H9 (cell line): ENCODE measurements at regions not wholly inside any gene's neighbourhood (a gene's known extent, or its start where the extent isn't known, plus 50 kb on each side); places are given as distances from the start of the nearest gene placed in this dataset.

ENCODE experiments used
- DNase-seq: peaks from one replicate; pipeline ENCODE4 v3.0.0-alpha.2; 2017
- H2AFZ ChIP-seq: one replicate; pipeline ENCODE4 v1.6.1; 2013; ENCODE audit warnings: mild to moderate bottlenecking, low read length, control low read depth, moderate library complexity
- H2AK5ac ChIP-seq: 2 replicates; pipeline ENCODE4 v1.6.1; 2013; ENCODE audit warnings: low read length, control low read depth, mixed read lengths; ENCODE audit not compliant: insufficient read length
- H2BK120ac ChIP-seq: one replicate; pipeline ENCODE4 v1.6.1; 2013; ENCODE audit warnings: low read depth, mild to moderate bottlenecking, low read length, control low read depth, inconsistent platforms; ENCODE audit not compliant: poor library complexity, severe bottlenecking
- H2BK12ac ChIP-seq: 2 replicates; pipeline ENCODE4 v1.6.1; 2013; ENCODE audit warnings: low read length, control low read depth, mixed read lengths, low read depth; ENCODE audit not compliant: insufficient read length
- H2BK15ac ChIP-seq: 2 replicates; pipeline ENCODE4 v1.6.1; 2013; ENCODE audit warnings: low read depth, low read length, control low read depth
- H2BK20ac ChIP-seq: one replicate; pipeline ENCODE4 v1.6.1; 2013; ENCODE audit warnings: low read depth, mild to moderate bottlenecking, low read length, control low read depth, inconsistent platforms; ENCODE audit not compliant: poor library complexity, severe bottlenecking
- H2BK5ac ChIP-seq: 2 replicates; pipeline ENCODE4 v1.6.1; 2013; ENCODE audit warnings: low read length, control low read depth, mixed read lengths; ENCODE audit not compliant: insufficient read length
- H3K14ac ChIP-seq: 2 replicates; pipeline ENCODE4 v1.6.1; 2013; ENCODE audit warnings: low read length, control low read depth; ENCODE audit not compliant: insufficient read depth
- H3K18ac ChIP-seq: 2 replicates; pipeline ENCODE4 v1.6.1; 2013; ENCODE audit warnings: low read depth, mild to moderate bottlenecking, mixed read lengths, low read length, control low read depth; ENCODE audit not compliant: insufficient read length
- H3K23ac ChIP-seq: 2 replicates; pipeline ENCODE4 v1.6.1; 2013; ENCODE audit warnings: low read length, control low read depth, mixed read lengths, low read depth; ENCODE audit not compliant: insufficient read length
- H3K23me2 ChIP-seq: 2 replicates; pipeline ENCODE4 v1.6.1; 2013; ENCODE audit warnings: low read depth, mild to moderate bottlenecking, mixed read lengths, low read length, control low read depth; ENCODE audit not compliant: insufficient read length, poor library complexity, severe bottlenecking
- H3K27ac ChIP-seq: 2 replicates; pipeline ENCODE4 v1.5.1; 2013; ENCODE audit warnings: low read length, control low read depth, mixed read lengths, low read depth; ENCODE audit not compliant: insufficient read length
- H3K27me3 ChIP-seq: 2 replicates; pipeline ENCODE4 v1.6.1; 2013; ENCODE audit warnings: low read length, control low read depth, inconsistent platforms; ENCODE audit not compliant: insufficient read depth
- H3K4ac ChIP-seq: 2 replicates; pipeline ENCODE4 v1.6.1; 2013; ENCODE audit warnings: low read depth, mild to moderate bottlenecking, control low read depth, inconsistent platforms, low read length, moderate library complexity
- H3K4me1 ChIP-seq: 2 replicates; pipeline ENCODE4 v1.6.1; 2013; ENCODE audit warnings: low read length, control low read depth, inconsistent platforms; ENCODE audit not compliant: insufficient read depth
- H3K4me2 ChIP-seq: 2 replicates; pipeline ENCODE4 v1.6.1; 2013; ENCODE audit warnings: low read length, control low read depth, mixed read lengths; ENCODE audit not compliant: insufficient read length, insufficient read depth
- H3K56ac ChIP-seq: 2 replicates; pipeline ENCODE4 v1.6.1; 2013; ENCODE audit warnings: low read depth, mild to moderate bottlenecking, mixed read lengths, low read length, control low read depth; ENCODE audit not compliant: insufficient read length
- H3K79me1 ChIP-seq: 2 replicates; pipeline ENCODE4 v1.6.1; 2013; ENCODE audit warnings: low read depth, mild to moderate bottlenecking, moderate library complexity, low read length, control low read depth, inconsistent platforms; ENCODE audit not compliant: insufficient read depth, poor library complexity, severe bottlenecking
- H3K79me2 ChIP-seq: 2 replicates; pipeline ENCODE4 v1.6.1; 2013; ENCODE audit warnings: low read length, control low read depth, inconsistent platforms; ENCODE audit not compliant: insufficient read depth
- H3K9ac ChIP-seq: 2 replicates; pipeline ENCODE4 v1.6.1; 2013; ENCODE audit warnings: low read length, control low read depth, mixed read lengths; ENCODE audit not compliant: insufficient read length; ENCODE audit errors: extremely low read depth
- H3K9me3 ChIP-seq: one replicate; pipeline ENCODE4 v1.6.1; 2013; ENCODE audit warnings: low read depth, low read length, inconsistent platforms; ENCODE audit not compliant: control insufficient read depth
- H3T11ph ChIP-seq: one replicate; pipeline ENCODE4 v1.6.1; 2013; ENCODE audit warnings: mild to moderate bottlenecking, low read length, control low read depth, inconsistent platforms
- H4K20me1 ChIP-seq: one replicate; pipeline ENCODE4 v1.6.1; 2013; ENCODE audit not compliant: control insufficient read depth, insufficient read length, insufficient read depth
- H4K5ac ChIP-seq: 2 replicates; pipeline ENCODE4 v1.6.1; 2013; ENCODE audit warnings: low read depth, mild to moderate bottlenecking, mixed read lengths, low read length, control low read depth; ENCODE audit not compliant: insufficient read length
- H4K8ac ChIP-seq: replicated peaks from 2 replicates; pipeline ENCODE4 v1.6.1; 2013; ENCODE audit warnings: low read length, control low read depth, mixed read lengths, low read depth; ENCODE audit not compliant: insufficient read length
- H4K91ac ChIP-seq: 2 replicates; pipeline ENCODE4 v1.6.1; 2013; ENCODE audit warnings: low read depth, mild to moderate bottlenecking, moderate library complexity, mixed read lengths, low read length, control low read depth; ENCODE audit not compliant: insufficient read length
- H3K27ac Mint-ChIP-seq, 3 experiments: 2 replicates in 2 of 3; 3 replicates in 1 of 3; pipeline ENCODE4 v1.8.0; 2020 to 2021; ENCODE audit warnings: mixed read lengths in 3 of 3, mild to moderate bottlenecking in 1 of 3, moderate library complexity in 1 of 3
- H3K27me3 Mint-ChIP-seq: 2 replicates; pipeline ENCODE4 v1.8.0; 2021; ENCODE audit warnings: low read depth, mild to moderate bottlenecking, moderate library complexity, mixed read lengths
- H3K36me3 Mint-ChIP-seq, 3 experiments: 2 replicates in 2 of 3; 3 replicates in 1 of 3; pipeline ENCODE4 v1.8.0; 2020 to 2021; ENCODE audit warnings: low read depth in 3 of 3, mixed read lengths in 3 of 3; ENCODE audit not compliant: insufficient read depth in 1 of 3
- H3K4me1 Mint-ChIP-seq, 2 experiments: 2 replicates each; pipeline ENCODE4 v1.8.0; 2020; ENCODE audit warnings: mixed read lengths in 2 of 2
- H3K4me3 Mint-ChIP-seq, 2 experiments: 2 replicates in 1 of 2; 3 replicates in 1 of 2; pipeline ENCODE4 v1.8.0; 2020 to 2021; ENCODE audit warnings: mild to moderate bottlenecking in 2 of 2, mixed read lengths in 2 of 2, moderate library complexity in 1 of 2
- H3K9me3 Mint-ChIP-seq, 2 experiments: 2 replicates in 1 of 2; 3 replicates in 1 of 2; pipeline ENCODE4 v1.8.0; 2020; ENCODE audit warnings: mild to moderate bottlenecking in 2 of 2, mixed read lengths in 2 of 2, moderate library complexity in 1 of 2
- CTCF ChIP-seq: fragments of 200-600 bp; sonication (generic); conservative IDR thresholded peaks from 3 replicates; pipeline ENCODE4 v1.8.0; 2021; ENCODE audit warnings: antibody characterized with exemption, mild to moderate bottlenecking
- WGBS: extraction: QIAGEN DNeasy Blood & Tissue Kit; methylation state at CpG from one replicate; pipeline ENCODE4 v1.1.7; 2013; ENCODE audit warnings: missing lambda C conversion rate, low lambda C conversion rate, mixed read lengths; ENCODE audit not compliant: insufficient read length; ENCODE audit errors: extremely low coverage; 5-methylcytosine and 5-hydroxymethylcytosine counted together

DNA sequence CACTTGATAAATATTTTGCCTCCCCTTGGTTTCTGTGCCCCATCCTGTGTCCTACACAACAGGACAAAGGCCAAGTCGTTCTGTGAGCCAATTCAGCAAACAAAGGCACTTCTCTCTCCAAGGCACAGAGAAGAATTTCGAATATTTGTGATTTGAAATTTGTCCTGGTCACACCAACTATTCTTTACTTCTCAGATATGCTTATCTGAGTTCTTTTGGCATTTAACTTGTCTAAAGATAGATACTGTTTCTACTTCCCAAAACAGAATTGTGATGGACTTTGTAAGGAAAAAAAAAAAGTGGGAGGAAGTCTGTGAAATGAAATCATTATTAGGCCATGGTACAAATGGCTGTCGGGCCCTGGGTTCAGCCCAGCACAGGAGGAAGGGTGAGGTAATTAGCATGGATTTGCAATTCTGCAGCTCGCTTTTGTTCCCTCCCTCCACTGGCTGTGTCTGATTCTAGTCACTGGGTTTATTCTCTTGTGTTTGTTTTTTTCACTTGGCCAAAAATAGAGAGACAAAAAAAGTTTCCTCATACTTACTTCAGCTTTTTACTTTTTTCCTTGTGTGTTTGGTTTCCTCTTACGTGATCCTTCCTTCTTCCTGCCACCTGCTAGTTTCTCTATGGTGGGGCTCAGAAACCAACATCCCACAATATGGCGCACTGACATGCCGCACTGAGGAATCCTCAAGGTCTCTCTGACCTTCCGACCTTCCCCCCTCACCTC, 108.2 kb upstream of the MKLN1 start:
- H3K27ac ChIP-seq: peak overlapping the region; percentile 0
- H3K9ac ChIP-seq: no peak overlapping the region
- H3K36me3 Mint-ChIP-seq: peaks cover 0 to 6% (median 3%) of the 10 kb centered on the region in 3 experiments; a peak in 4 of 7 replicates
- peak overlapping the region; percentile 29 to 94 (median 57) for H3K27ac Mint-ChIP-seq
- DNase-seq: peak; percentile 67
- H3K18ac ChIP-seq: no peak overlapping the region
- no peak overlapping the region for H2AFZ ChIP-seq
- H3K27me3 ChIP-seq: no peaks in the 10 kb centered on the region
- no peak overlapping the region for H3T11ph ChIP-seq
- H3K79me1 ChIP-seq: no peaks in the 10 kb centered on the region
- peaks cover 4% of the 10 kb centered on the region; the same call in 1 of the 2 replicates for H3K4me1 ChIP-seq
- no peak for TF ChIP-seq CTCF
- H4K8ac ChIP-seq: no peak overlapping the region
- no peak overlapping the region for H3K23ac ChIP-seq
- H3K56ac ChIP-seq: no peak overlapping the region
- H2BK120ac ChIP-seq: no peak overlapping the region
- H3K14ac ChIP-seq: no peak overlapping the region
- no peak overlapping the region for H3K4ac ChIP-seq
- H2BK20ac ChIP-seq: no peak overlapping the region
- no peaks in the 10 kb centered on the region for H3K79me2 ChIP-seq
- H3K4me2 ChIP-seq: no peak overlapping the region
- peak overlapping the region in 1 of 2 experiments; percentile 11; a peak in 2 of 5 replicates for H3K4me3 Mint-ChIP-seq
- H3K23me2 ChIP-seq: no peaks in the 10 kb centered on the region
- H3K4me1 Mint-ChIP-seq: peaks cover 36 to 38% of the 10 kb centered on the region in 2 experiments
- no peak overlapping the region for H4K91ac ChIP-seq
- no CpG with 5 or more reads among the region's 8 CpGs for WGBS
- H3K9me3 Mint-ChIP-seq: peaks cover 0 to 6% of the 10 kb centered on the region in 2 experiments; a peak in 1 of 5 replicates
- no peak overlapping the region for H4K5ac ChIP-seq
- peak overlapping the region; percentile 17 for H2BK12ac ChIP-seq
- H2BK15ac ChIP-seq: no peak overlapping the region
- no peaks in the 10 kb centered on the region for H4K20me1 ChIP-seq
- no peaks in the 10 kb centered on the region; the same call in 1 of the 2 replicates for H3K27me3 Mint-ChIP-seq
- H3K9me3 ChIP-seq: no peaks in the 10 kb centered on the region
- no peak overlapping the region for H2AK5ac ChIP-seq
- no peak overlapping the region for H2BK5ac ChIP-seq
